K562 (cell line): ENCODE measurements at regions not wholly inside any gene's neighbourhood (a gene's known extent, or its start where the extent isn't known, plus 50 kb on each side); places are given as distances from the start of the nearest gene placed in this dataset.

ENCODE experiments used
- ATAC-seq: fragments of 200-7000 bp; cut with Tn5 transposase; 3 replicates; pipeline ENCODE4 v1.9.1; 2020; ENCODE audit warnings: moderate library complexity
- BruUV-seq: library from RNA; stranded (reverse); fragments of 400-500 nt; replicated peaks from 2 replicates; lab custom pipeline; 2021; lab: Mats Ljungman, UMichigan
- CTCF ChIA-PET: fragments of 300-600 bp; formaldehyde crosslinking; extraction: SDS; loops from one replicate; lab custom pipeline; 2021; ENCODE audit warnings: low intra/inter-chr PET ratio; lab: Yijun Ruan, JAX
- POLR2A ChIA-PET: fragments of 300-600, 350-650 bp; sonication (Branson Sonifier 250); formaldehyde crosslinking; extraction: SDS; loops from one replicate; lab custom pipeline; 2021; ENCODE audit warnings: antibody characterized with exemption, inconsistent platforms; lab: Yijun Ruan, JAX
- DNase-seq, 4 experiments: peaks; one replicate each; pipeline versions ENCODE4 v3.0.0 to v3.0.0-alpha.2; 2011 to 2018; ENCODE audit warnings: low spot score in 3 of 4, mixed read lengths in 3 of 4; ENCODE audit errors: extremely low read depth in 1 of 4
- FAIRE-seq: peaks from 2 replicates; lab custom pipeline; 2011; peaks lifted over from hg19 to GRCh38; lab: Jason Lieb, UNC
- H2AFZ ChIP-seq: 2 replicates; pipeline ENCODE4 v1.6.0; 2011; ENCODE audit warnings: low read depth, low read length, control low read depth, inconsistent platforms
- H3K27ac ChIP-seq: fragments of 200-600 bp; 3 replicates; pipeline ENCODE4 v1.8.0; 2011; ENCODE audit warnings: low read depth, mild to moderate bottlenecking, control low read depth, inconsistent platforms, low read length, moderate library complexity, mixed read lengths; ENCODE audit errors: extremely low read depth
- H3K27me3 ChIP-seq, 2 experiments: fragments of 300-600 bp in 1 of 2; 2 replicates in 1 of 2; 3 replicates in 1 of 2; pipeline versions ENCODE4 v1.6.0 to v1.8.0; 2011; ENCODE audit warnings: inconsistent platforms in 2 of 2, low read length in 2 of 2, mild to moderate bottlenecking in 1 of 2, mixed read lengths in 1 of 2, moderate library complexity in 1 of 2; ENCODE audit not compliant: control insufficient read depth in 2 of 2, insufficient read depth in 2 of 2
- H3K36me3 ChIP-seq: fragments of 300-600 bp; 3 replicates; pipeline ENCODE4 v1.8.0; 2011; ENCODE audit warnings: mild to moderate bottlenecking, low read length, inconsistent platforms; ENCODE audit not compliant: control insufficient read depth, insufficient read depth
- H3K4me1 ChIP-seq, 2 experiments: fragments of 200-600 bp in 1 of 2; replicated peaks in 1 of 2; 2 replicates in 1 of 2; 3 replicates in 1 of 2; pipeline versions ENCODE4 v1.5.1 to v1.8.0; 2011; ENCODE audit warnings: inconsistent platforms in 2 of 2, low read length in 2 of 2, mild to moderate bottlenecking in 1 of 2, mixed read lengths in 1 of 2, moderate library complexity in 1 of 2; ENCODE audit not compliant: control insufficient read depth in 2 of 2, insufficient read depth in 2 of 2
- H3K4me2 ChIP-seq: 2 replicates; pipeline ENCODE4 v1.6.1; 2011; ENCODE audit warnings: low read length, control low read depth, inconsistent platforms, mixed read lengths; ENCODE audit not compliant: insufficient read depth
- H3K4me3 ChIP-seq: fragments of 200-600 bp; sonication (generic), shearing (Covaris generic); 2 replicates; pipeline ENCODE4 v1.5.1; 2016; ENCODE audit warnings: control low read depth, inconsistent platforms
- H3K79me2 ChIP-seq: fragments of 200-600 bp; 3 replicates; pipeline ENCODE4 v1.8.0; 2011; ENCODE audit warnings: low read length, inconsistent platforms; ENCODE audit not compliant: control insufficient read depth, insufficient read depth
- H3K9ac ChIP-seq, 2 experiments: 2 replicates each; pipeline versions ENCODE4 v1.6.0 to v1.6.1; 2011; ENCODE audit warnings: low read depth in 2 of 2, low read length in 2 of 2, control low read depth in 1 of 2, inconsistent platforms in 1 of 2, mild to moderate bottlenecking in 1 of 2, mixed read lengths in 1 of 2; ENCODE audit not compliant: insufficient read depth in 1 of 2
- H3K9me1 ChIP-seq: one replicate; pipeline ENCODE4 v1.6.0; 2011; ENCODE audit warnings: inconsistent platforms, mild to moderate bottlenecking, low read length, moderate library complexity; ENCODE audit not compliant: control insufficient read depth, insufficient read depth
- H3K9me3 ChIP-seq: replicated peaks from 2 replicates; pipeline ENCODE4 v1.5.1; 2011; ENCODE audit warnings: low read depth, low read length, inconsistent platforms; ENCODE audit not compliant: control insufficient read depth, insufficient read depth
- H4K20me1 ChIP-seq: replicated peaks from 2 replicates; pipeline ENCODE4 v1.6.1; 2011; ENCODE audit warnings: low read length, inconsistent platforms, mixed read lengths; ENCODE audit not compliant: control insufficient read depth, insufficient read depth
- BRCA1 ChIP-seq, 2 experiments: fragments of 450-650 bp in 1 of 2; sonication (generic) in 1 of 2; formaldehyde crosslinking in 1 of 2; IDR thresholded peaks; 2 replicates each; pipeline versions ENCODE4 v1.5.0 to v1.6.1; 2017 to 2020; ENCODE audit warnings: mild to moderate bottlenecking in 1 of 2, missing genetic modification reagents in 1 of 2
- CREB3 ChIP-seq: fragments of 450-650 bp; conservative IDR thresholded peaks from 2 replicates; pipeline ENCODE4 v1.6.1; 2016; ENCODE audit warnings: missing genetic modification characterization, low read depth, mild to moderate bottlenecking, missing compliant biosample characterization, moderate library complexity
- PHF21A ChIP-seq: fragments of 450-650 bp; IDR thresholded peaks from 2 replicates; pipeline ENCODE4 v1.6.1; 2017; ENCODE audit warnings: low read depth, borderline replicate concordance
- ZFP1 ChIP-seq: fragments of 450-650 bp; formaldehyde crosslinking; IDR thresholded peaks from 2 replicates; pipeline ENCODE4 v1.4.0; 2020; ENCODE audit warnings: mild to moderate bottlenecking, mixed read lengths
- ZNF316 ChIP-seq: fragments of 450-650 bp; IDR thresholded peaks from 2 replicates; pipeline ENCODE4 v1.6.1; 2016
- WGBS: fragments of 100-300 bp; shearing (Covaris generic); methylation state at CpG from one replicate; pipeline ENCODE4 v1.1.6; 2016; ENCODE audit warnings: low coverage, mixed read lengths; ENCODE audit not compliant: insufficient coverage; ENCODE audit errors: missing lambda C conversion rate; 5-methylcytosine and 5-hydroxymethylcytosine counted together
- in situ Hi-C: fragments of 300-500 bp; cut with MboI; formaldehyde crosslinking; loops from 4 replicates; pipeline ENCODE4 v1.15.0; 2018; ENCODE audit warnings: inconsistent platforms, mixed read lengths
- intact Hi-C: fragments of 100-400 bp; cut with micrococcal nuclease; formaldehyde crosslinking; loops from 2 replicates; pipeline ENCODE4 v1.14.2; 2022

- H3K9me1 ChIP-seq: no peaks in the 10 kb centered on the region
- intact Hi-C loops: no loop called here
- H4K20me1 ChIP-seq: no peaks in the 10 kb centered on the region
- no peak overlapping the region for H3K27ac ChIP-seq
- ATAC-seq (no peak), FAIRE-seq (no peak), DNase-seq (no peak)
- H3K36me3 ChIP-seq: no peaks in the 10 kb centered on the region
- H3K9ac ChIP-seq: no peak overlapping the region
- H3K4me1 ChIP-seq: peaks cover 0 to 17% of the 10 kb centered on the region in 2 experiments; a peak in 4 of 5 replicates
- CTCF ChIA-PET: no interaction called here
- WGBS: 55% methylated on average over 2 of the region's 2 CpGs
- no TSS peak for BruUV-seq
- no peak overlapping the region for H3K4me2 ChIP-seq
- in situ Hi-C loops: no loop called here
- no peak overlapping the region for H3K4me3 ChIP-seq
- TF ChIP-seq BRCA1 (IDR thresholded peaks at IDR 0.05) (no peak), BRCA1 (CRISPR knock-in tag; IDR thresholded peaks at IDR 0.05) (no peak), PHF21A (no peak), ZFP1 (CRISPR knock-in tag) (no peak)
- TF ChIP-seq, all 486 proteins: peak for 0
- Histone ChIP-seq H3K27me3 (no peaks in the 10 kb centered on the region), H3K79me2 (no peaks in the 10 kb centered on the region), H2AFZ (no peak overlapping the region), H3K9me3 (no peaks in the 10 kb centered on the region)
- POLR2A ChIA-PET: no interaction called here
These were observed 101.1 kb downstream of the AREG start for GRCh38 chr4:74546057-74546456.

- intact Hi-C loops: no loop called here
- BruUV-seq: no TSS peak
- POLR2A ChIA-PET: no interaction called here
- DNase-seq: no peak
- Histone ChIP-seq H3K79me2 (no peaks in the 10 kb centered on the region), H3K4me2 (no peak overlapping the region), H2AFZ (no peak overlapping the region)
- TF ChIP-seq ZNF316 (peak; percentile 7; the same call in 1 of the 2 replicates), CREB3 (tag) (no peak)
- TF ChIP-seq, all 486 proteins: peak for 1
- no peaks in the 10 kb centered on the region for H3K9me1 ChIP-seq
- H3K9ac ChIP-seq: no peak overlapping the region
- H3K4me3 ChIP-seq: no peak overlapping the region
- in situ Hi-C loops: no loop called here
- ATAC-seq (no peak), FAIRE-seq (no peak)
- CTCF ChIA-PET: no interaction called here
- H3K4me1 ChIP-seq: peaks cover 0 to 10% of the 10 kb centered on the region in 2 experiments; a peak in 4 of 5 replicates
- no peaks in the 10 kb centered on the region for H4K20me1 ChIP-seq
- H3K36me3 ChIP-seq: no peaks in the 10 kb centered on the region
- no peaks in the 10 kb centered on the region for H3K9me3 ChIP-seq
- H3K27me3 ChIP-seq: no peaks in the 10 kb centered on the region
- no peak overlapping the region for H3K27ac ChIP-seq
These were observed 102.1 kb downstream of the AREG start for GRCh38 chr4:74547042-74547441.
